Suprapubic skin (tissue), 4 donors: ENCODE measurements at regions not wholly inside any gene's neighbourhood (a gene's known extent, or its start where the extent isn't known, plus 50 kb on each side); places are given as distances from the start of the nearest gene placed in this dataset.

Experiments
- DNase-seq, 2 donors: peaks; one replicate each; pipeline ENCODE4 v3.0.0-alpha.2; 2019; ENCODE audit warnings: low spot score in 2 of 2
- H3K27ac ChIP-seq: fragments of 200-600 bp; sonication (generic); one replicate; pipeline ENCODE4 v1.5.1; 2019
- H3K27me3 ChIP-seq: fragments of 200-600 bp; sonication (generic); one replicate; pipeline ENCODE4 v1.5.1; 2019
- H3K36me3 ChIP-seq: fragments of 200-600 bp; sonication (generic); one replicate; pipeline ENCODE4 v1.5.1; 2019
- H3K4me1 ChIP-seq: fragments of 200-600 bp; sonication (generic); one replicate; pipeline ENCODE4 v1.5.1; 2019
- H3K4me3 ChIP-seq: fragments of 200-600 bp; sonication (generic); one replicate; pipeline ENCODE4 v1.5.1; 2019; ENCODE audit warnings: mild to moderate bottlenecking
- H3K9me3 ChIP-seq: fragments of 200-600 bp; sonication (generic); one replicate; pipeline ENCODE4 v1.5.1; 2019
- CTCF ChIP-seq, 2 donors: fragments of 200-600 bp in 1 of 2; fragments of 450-650 bp in 1 of 2; sonication (generic) in 1 of 2; IDR thresholded peaks; one replicate each; pipeline ENCODE4 v1.5.1; 2016 to 2019; ENCODE audit warnings: antibody characterized with exemption in 2 of 2, mild to moderate bottlenecking in 1 of 2, moderate library complexity in 1 of 2
- EP300 ChIP-seq: sonication (generic); formaldehyde crosslinking; IDR thresholded peaks from one replicate; pipeline ENCODE4 v1.6.1; 2017; ENCODE audit warnings: antibody characterized with exemption
- POLR2A ChIP-seq, 2 donors: fragments of 450-650 bp; IDR thresholded peaks; one replicate each; pipeline ENCODE4 v1.6.1; 2017; ENCODE audit warnings: antibody characterized with exemption in 2 of 2, mild to moderate bottlenecking in 2 of 2, moderate library complexity in 2 of 2
- POLR2AphosphoS5 ChIP-seq, 3 donors: sonication (generic); formaldehyde crosslinking; IDR thresholded peaks; one replicate each; pipeline ENCODE4 v1.6.1; 2017; ENCODE audit warnings: antibody characterized with exemption in 3 of 3
- WGBS: methylation state at CpG from one replicate; pipeline ENCODE4 v1.1.5; 2018; 5-methylcytosine and 5-hydroxymethylcytosine counted together

DNA sequence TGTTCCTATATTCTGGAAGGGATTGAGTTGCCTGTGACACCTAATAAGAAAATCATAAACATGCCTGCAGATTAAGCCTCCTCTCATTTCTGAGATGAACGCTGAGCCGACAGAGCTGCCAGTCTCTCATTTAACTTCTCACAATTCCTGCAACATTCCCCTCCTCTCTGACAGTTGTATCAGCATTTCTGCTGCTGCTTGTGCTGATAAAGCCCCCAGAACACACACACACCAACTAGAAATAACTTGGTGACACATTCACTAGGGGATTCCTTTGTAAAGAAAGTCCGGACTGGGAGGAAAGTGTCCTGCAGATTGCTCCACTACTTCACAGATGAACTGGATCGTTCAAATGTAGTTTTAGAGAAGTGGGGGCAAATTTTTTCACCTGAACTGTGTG lies 437.3 kb downstream of the PLA2G4A start:
- H3K9me3 ChIP-seq = no peaks in the 10 kb centered on the region
- TF ChIP-seq POLR2A (IDR thresholded peaks at IDR 0.05) (no peak), POLR2AphosphoS5 (IDR thresholded peaks at IDR 0.05) (no peak), CTCF (IDR thresholded peaks at IDR 0.05) (no peak), EP300 (no peak)
- no peak overlapping the region for H3K27ac ChIP-seq
- H3K4me3 ChIP-seq = no peak overlapping the region
- no peaks in the 10 kb centered on the region for H3K4me1 ChIP-seq
- no peak for DNase-seq
- 66% methylated on average over 4 of the region's 4 CpGs for WGBS
- no peaks in the 10 kb centered on the region for H3K36me3 ChIP-seq
- H3K27me3 ChIP-seq = no peaks in the 10 kb centered on the region

GRCh38 chr1:187267827-187268226 lies 439.1 kb downstream of the PLA2G4A start:
- Histone ChIP-seq H3K9me3 (no peaks in the 10 kb centered on the region), H3K27ac (no peak overlapping the region), H3K4me1 (no peaks in the 10 kb centered on the region), H3K4me3 (no peak overlapping the region), H3K36me3 (no peaks in the 10 kb centered on the region), H3K27me3 (no peaks in the 10 kb centered on the region)
- TF ChIP-seq POLR2A (IDR thresholded peaks at IDR 0.05) = no peak
- TF ChIP-seq EP300 = no peak
- no peak for TF ChIP-seq CTCF (IDR thresholded peaks at IDR 0.05)
- no peak for TF ChIP-seq POLR2AphosphoS5 (IDR thresholded peaks at IDR 0.05)
- 55% methylated on average over 1 of the region's 1 CpG for WGBS
- DNase-seq = no peak

DNA sequence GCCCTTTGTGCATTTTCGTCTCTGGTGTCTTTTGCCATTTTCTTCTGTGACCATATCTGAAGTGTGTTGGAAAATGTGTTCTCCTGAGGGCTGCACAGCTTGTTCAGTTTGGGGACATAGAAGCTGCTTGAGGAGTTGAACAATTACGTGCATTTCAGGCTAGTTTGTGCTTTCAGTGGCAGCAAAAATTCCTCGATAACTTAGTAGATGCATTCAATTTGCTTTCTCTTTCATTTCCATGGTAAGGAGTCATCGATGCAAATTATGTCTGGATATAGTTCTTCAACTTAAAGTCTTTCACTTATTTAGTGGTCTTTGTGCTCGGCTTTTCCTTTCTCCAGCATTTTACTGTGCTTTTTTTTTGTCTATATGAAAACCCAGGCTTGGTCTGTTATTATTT lies 441.5 kb downstream of the PLA2G4A start:
- H3K4me1 ChIP-seq = no peaks in the 10 kb centered on the region
- H3K27ac ChIP-seq = no peak overlapping the region
- no peak for DNase-seq
- H3K27me3 ChIP-seq = no peaks in the 10 kb centered on the region
- WGBS = 79% methylated on average over 5 of the region's 5 CpGs
- H3K36me3 ChIP-seq = no peaks in the 10 kb centered on the region
- TF ChIP-seq CTCF (IDR thresholded peaks at IDR 0.05) = no peak
- no peak for TF ChIP-seq POLR2A (IDR thresholded peaks at IDR 0.05)
- TF ChIP-seq POLR2AphosphoS5 (IDR thresholded peaks at IDR 0.05) = no peak
- TF ChIP-seq EP300 = no peak
- H3K4me3 ChIP-seq = no peak overlapping the region
- no peaks in the 10 kb centered on the region for H3K9me3 ChIP-seq

DNA sequence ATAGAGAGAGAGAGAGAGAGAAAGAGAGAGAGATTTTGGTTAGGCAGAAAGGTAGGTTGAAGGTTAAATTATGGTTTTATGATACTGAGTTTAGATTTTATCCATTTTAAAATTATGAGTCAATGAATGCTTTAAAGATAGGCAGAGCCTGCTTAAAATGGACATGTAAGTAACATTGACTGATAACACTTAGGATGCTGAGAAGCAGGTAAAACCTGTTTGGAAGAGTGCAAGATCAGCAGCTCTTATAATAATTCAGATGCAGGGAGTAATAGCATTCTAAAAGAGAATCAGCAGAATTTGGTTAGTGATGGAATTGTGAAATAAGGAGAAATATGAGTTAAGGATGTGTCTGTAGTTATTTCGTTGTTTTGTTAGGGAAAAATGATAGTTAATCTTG lies 446.6 kb downstream of the PLA2G4A start:
- Histone ChIP-seq H3K4me3 (no peak overlapping the region), H3K9me3 (no peaks in the 10 kb centered on the region), H3K4me1 (no peaks in the 10 kb centered on the region), H3K27me3 (no peaks in the 10 kb centered on the region), H3K27ac (no peak overlapping the region), H3K36me3 (no peaks in the 10 kb centered on the region)
- no peak for DNase-seq
- 57% methylated on average over 1 of the region's 1 CpG for WGBS
- TF ChIP-seq CTCF (IDR thresholded peaks at IDR 0.05) = no peak
- TF ChIP-seq EP300 = no peak
- TF ChIP-seq POLR2A (IDR thresholded peaks at IDR 0.05) = no peak
- TF ChIP-seq POLR2AphosphoS5 (IDR thresholded peaks at IDR 0.05) = no peak

DNA sequence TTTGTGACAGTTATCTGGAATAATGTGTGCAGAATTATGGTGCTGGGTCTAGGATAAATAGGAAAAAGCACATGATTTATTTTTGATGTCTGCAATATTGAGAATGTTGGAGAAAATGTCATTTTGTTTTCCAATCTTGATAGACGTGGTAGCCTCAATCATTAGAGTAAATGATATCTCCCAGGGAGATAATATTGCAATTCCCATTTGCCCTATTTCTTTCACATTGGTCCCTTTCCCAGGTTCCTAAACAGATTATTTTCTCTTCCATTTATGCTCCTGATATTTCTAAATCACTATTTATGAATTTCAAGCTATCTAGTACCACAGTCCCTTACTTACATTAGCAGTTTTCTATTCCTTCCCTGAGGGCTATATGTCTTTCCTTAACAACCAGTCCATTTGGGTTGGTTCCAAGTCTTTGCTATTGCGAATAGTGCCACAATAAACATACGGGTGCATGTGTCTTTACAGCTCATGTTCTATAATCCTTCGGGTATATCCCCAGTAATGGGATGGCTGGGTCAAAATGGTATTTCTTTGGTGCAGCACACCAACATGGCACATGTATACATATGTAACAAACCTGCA lies 447.3 kb downstream of the PLA2G4A start:
- no peaks in the 10 kb centered on the region for H3K36me3 ChIP-seq
- no peak for DNase-seq
- H3K4me3 ChIP-seq = no peak overlapping the region
- no peaks in the 10 kb centered on the region for H3K27me3 ChIP-seq
- no peaks in the 10 kb centered on the region for H3K9me3 ChIP-seq
- H3K4me1 ChIP-seq = no peaks in the 10 kb centered on the region
- H3K27ac ChIP-seq = no peak overlapping the region
- WGBS = 54% methylated on average over 4 of the region's 4 CpGs
- TF ChIP-seq POLR2AphosphoS5 (IDR thresholded peaks at IDR 0.05) (no peak), EP300 (no peak), CTCF (IDR thresholded peaks at IDR 0.05) (no peak), POLR2A (IDR thresholded peaks at IDR 0.05) (no peak)
